HepG2 (cell line): ENCODE measurements at regions not wholly inside any gene's neighbourhood (a gene's known extent, or its start where the extent isn't known, plus 50 kb on each side); places are given as distances from the start of the nearest gene placed in this dataset.

Experiments used
- ATAC-seq: fragments of 200-7000 bp; cut with Tn5 transposase; 3 replicates; pipeline ENCODE4 v1.9.1; 2020; ENCODE audit warnings: mild to moderate bottlenecking, moderate library complexity
- BruUV-seq: library from RNA; stranded (reverse); fragments of 400-500 nt; replicated peaks from 2 replicates; lab custom pipeline; 2021; lab: Mats Ljungman, UMichigan
- CTCF ChIA-PET: fragments of 300-600 bp; formaldehyde crosslinking; extraction: SDS; loops from one replicate; lab custom pipeline; 2021; ENCODE audit warnings: low total read pairs, inconsistent platforms, low intra/inter-chr PET ratio; lab: Yijun Ruan, JAX
- POLR2A ChIA-PET: fragments of 350-600 bp; sonication (Branson Sonifier 250); formaldehyde crosslinking; loops from one replicate; lab custom pipeline; 2020; ENCODE audit warnings: antibody characterized with exemption, inconsistent platforms; lab: Yijun Ruan, JAX
- DNase-seq: peaks from one replicate; pipeline ENCODE4 v3.0.0-alpha.2; 2015; ENCODE audit warnings: low spot score
- FAIRE-seq: peaks from 3 replicates; lab custom pipeline; 2011; peaks lifted over from hg19 to GRCh38; lab: Jason Lieb, UNC
- H2AFZ ChIP-seq: one replicate; pipeline ENCODE4 v1.6.1; 2011; ENCODE audit warnings: low read length, inconsistent platforms
- H3K27ac ChIP-seq: fragments of 300-600 bp; 3 replicates; pipeline ENCODE4 v1.8.0; 2011; ENCODE audit warnings: mixed run types, mild to moderate bottlenecking, mixed read lengths, low read length, inconsistent platforms; ENCODE audit not compliant: insufficient read depth; ENCODE audit errors: extremely low read length
- H3K27me3 ChIP-seq, 2 experiments: fragments of 200-600 bp in 1 of 2; 2 replicates in 1 of 2; 3 replicates in 1 of 2; pipeline versions ENCODE4 v1.6.0 to v1.8.0; 2011; ENCODE audit warnings: low read length in 2 of 2, mild to moderate bottlenecking in 2 of 2, moderate library complexity in 2 of 2, inconsistent platforms in 1 of 2; ENCODE audit not compliant: insufficient read depth in 2 of 2, control insufficient read depth in 1 of 2
- H3K36me3 ChIP-seq, 2 experiments: fragments of 200-600 bp in 1 of 2; replicated peaks in 1 of 2; 2 replicates in 1 of 2; 3 replicates in 1 of 2; pipeline versions ENCODE4 v1.5.1 to v1.8.0; 2011; ENCODE audit warnings: low read length in 2 of 2, inconsistent platforms in 1 of 2; ENCODE audit not compliant: insufficient read depth in 2 of 2, control insufficient read depth in 1 of 2
- H3K4me1 ChIP-seq: 2 replicates; pipeline ENCODE4 v1.5.1; 2012; ENCODE audit warnings: low read length, inconsistent platforms; ENCODE audit not compliant: insufficient read depth
- H3K4me2 ChIP-seq: 2 replicates; pipeline ENCODE4 v1.6.0; 2011; ENCODE audit warnings: low read depth, low read length, inconsistent platforms
- H3K4me3 ChIP-seq, 3 experiments: fragments of 200-600 bp in 1 of 3; sonication (generic), shearing (Covaris generic) in 1 of 3; replicated peaks in 1 of 3; 2 replicates each; pipeline ENCODE4 v1.5.1; 2011 to 2016; ENCODE audit warnings: low read length in 3 of 3, inconsistent platforms in 2 of 3, low read depth in 2 of 3, mild to moderate bottlenecking in 2 of 3, control low read depth in 1 of 3, mixed read lengths in 1 of 3; ENCODE audit not compliant: insufficient read depth in 1 of 3
- H3K79me2 ChIP-seq: one replicate; pipeline ENCODE4 v1.6.1; 2011; ENCODE audit warnings: low read length, inconsistent platforms; ENCODE audit not compliant: insufficient read depth
- H3K9ac ChIP-seq: 2 replicates; pipeline ENCODE4 v1.6.0; 2011; ENCODE audit warnings: mild to moderate bottlenecking, low read depth, low read length, inconsistent platforms; ENCODE audit not compliant: insufficient read depth
- H3K9me3 ChIP-seq: 2 replicates; pipeline ENCODE4 v1.5.1; 2012; ENCODE audit warnings: mild to moderate bottlenecking, low read length
- H4K20me1 ChIP-seq: 2 replicates; pipeline ENCODE4 v1.6.0; 2011; ENCODE audit warnings: inconsistent platforms, mild to moderate bottlenecking, low read length, moderate library complexity; ENCODE audit not compliant: insufficient read depth
- ATF1 ChIP-seq: IDR thresholded peaks from 2 replicates; pipeline ENCODE4 v1.6.1; 2016; ENCODE audit warnings: mild to moderate bottlenecking, control low read depth
- FOXK1 ChIP-seq: sonication (generic); formaldehyde crosslinking; IDR thresholded peaks from 2 replicates; pipeline ENCODE4 v1.4.0; 2020; ENCODE audit warnings: low read depth, missing genetic modification reagents, borderline replicate concordance
- HNRNPL ChIP-seq: fragments of 200-400 bp; formaldehyde crosslinking; IDR thresholded peaks from 2 replicates; pipeline ENCODE4 v1.6.1; 2017; ENCODE audit warnings: mild to moderate bottlenecking, low read depth, low read length
- TCF7L2 ChIP-seq: IDR thresholded peaks from 2 replicates; pipeline ENCODE4 v1.6.1; 2011; ENCODE audit warnings: mild to moderate bottlenecking, low read depth, low read length, moderate library complexity
- ZNF337 ChIP-seq: sonication (generic); formaldehyde crosslinking; IDR thresholded peaks from 2 replicates; pipeline ENCODE4 v1.5.1; 2020; ENCODE audit warnings: missing genetic modification reagents, low read depth, mild to moderate bottlenecking, borderline replicate concordance
- WGBS: methylation state at CpG from one replicate; pipeline ENCODE4 v1.1.6; 2017; ENCODE audit warnings: low lambda C conversion rate; 5-methylcytosine and 5-hydroxymethylcytosine counted together
- in situ Hi-C: cut with HindIII; loops from 2 replicates; pipeline ENCODE4 v1.10.0; 2017; ENCODE audit warnings: low pct_unique_long_range_greater_than_20kb; ENCODE audit not compliant: extremely low pct_ligation_motif_present
- intact Hi-C: fragments of 100-400 bp; cut with micrococcal nuclease; formaldehyde crosslinking; loops from one replicate; pipeline ENCODE4 v1.10.0; 2022; ENCODE audit not compliant: unreplicated experiment
- TF ChIP-seq, protein P1 (sequence below): sonication (generic); formaldehyde crosslinking; IDR thresholded peaks from 2 replicates; pipeline ENCODE4 v1.5.0; 2020; ENCODE audit warnings: missing genetic modification reagents
- TF ChIP-seq, protein P2 (sequence below): sonication (generic); formaldehyde crosslinking; conservative IDR thresholded peaks from 2 replicates; pipeline ENCODE4 v1.5.0; 2020; ENCODE audit warnings: missing genetic modification reagents
- TF ChIP-seq, protein P3 (sequence below): sonication (generic); formaldehyde crosslinking; IDR thresholded peaks from 2 replicates; pipeline ENCODE4 v1.5.1; 2020; ENCODE audit warnings: missing genetic modification reagents, mild to moderate bottlenecking, borderline replicate concordance

DNA sequence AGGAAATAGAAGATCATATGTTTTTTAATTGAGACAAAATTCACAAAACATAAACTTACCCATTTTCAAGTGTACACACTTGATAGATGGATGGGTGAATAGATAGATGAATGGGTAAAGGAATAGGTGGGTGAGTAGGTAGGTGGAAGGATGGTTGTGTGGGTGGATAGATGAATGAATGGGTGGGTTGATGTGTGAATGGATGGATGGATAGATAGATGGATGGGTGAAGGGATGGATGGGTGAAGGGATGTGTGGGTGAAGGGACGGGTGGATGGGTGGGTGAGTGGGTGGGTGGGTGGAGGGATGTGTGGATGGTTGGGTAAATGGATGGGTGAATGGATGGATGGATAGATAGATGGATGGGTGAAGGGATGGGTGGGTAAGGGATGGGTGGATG, 86.1 kb upstream of the KCND3 start:
- Histone ChIP-seq H3K4me3 (no peak overlapping the region), H3K27me3 (no peaks in the 10 kb centered on the region), H3K27ac (no peak overlapping the region), H3K9ac (no peak overlapping the region), H2AFZ (no peak overlapping the region), H4K20me1 (no peaks in the 10 kb centered on the region)
- no peak for DNase-seq
- CTCF ChIA-PET: no interaction called here
- in situ Hi-C loops: no loop called here
- WGBS: 0% methylated on average over 1 of the region's 1 CpG
- no TSS peak for BruUV-seq
- no peak for TF ChIP-seq HNRNPL
- no peak for TF ChIP-seq TCF7L2
- TF ChIP-seq FOXK1 (CRISPR knock-in tag): no peak
- no peak for TF ChIP-seq ZNF337
- TF ChIP-seq, protein P1, sequence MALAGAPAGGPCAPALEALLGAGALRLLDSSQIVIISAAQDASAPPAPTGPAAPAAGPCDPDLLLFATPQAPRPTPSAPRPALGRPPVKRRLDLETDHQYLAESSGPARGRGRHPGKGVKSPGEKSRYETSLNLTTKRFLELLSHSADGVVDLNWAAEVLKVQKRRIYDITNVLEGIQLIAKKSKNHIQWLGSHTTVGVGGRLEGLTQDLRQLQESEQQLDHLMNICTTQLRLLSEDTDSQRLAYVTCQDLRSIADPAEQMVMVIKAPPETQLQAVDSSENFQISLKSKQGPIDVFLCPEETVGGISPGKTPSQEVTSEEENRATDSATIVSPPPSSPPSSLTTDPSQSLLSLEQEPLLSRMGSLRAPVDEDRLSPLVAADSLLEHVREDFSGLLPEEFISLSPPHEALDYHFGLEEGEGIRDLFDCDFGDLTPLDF: no peak
- TF ChIP-seq, protein P2, sequence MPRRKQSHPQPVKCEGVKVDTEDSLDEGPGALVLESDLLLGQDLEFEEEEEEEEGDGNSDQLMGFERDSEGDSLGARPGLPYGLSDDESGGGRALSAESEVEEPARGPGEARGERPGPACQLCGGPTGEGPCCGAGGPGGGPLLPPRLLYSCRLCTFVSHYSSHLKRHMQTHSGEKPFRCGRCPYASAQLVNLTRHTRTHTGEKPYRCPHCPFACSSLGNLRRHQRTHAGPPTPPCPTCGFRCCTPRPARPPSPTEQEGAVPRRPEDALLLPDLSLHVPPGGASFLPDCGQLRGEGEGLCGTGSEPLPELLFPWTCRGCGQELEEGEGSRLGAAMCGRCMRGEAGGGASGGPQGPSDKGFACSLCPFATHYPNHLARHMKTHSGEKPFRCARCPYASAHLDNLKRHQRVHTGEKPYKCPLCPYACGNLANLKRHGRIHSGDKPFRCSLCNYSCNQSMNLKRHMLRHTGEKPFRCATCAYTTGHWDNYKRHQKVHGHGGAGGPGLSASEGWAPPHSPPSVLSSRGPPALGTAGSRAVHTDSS (CRISPR knock-in tag): no peak
- no peak for TF ChIP-seq ATF1 (CRISPR knock-in tag)
- TF ChIP-seq, protein P3, sequence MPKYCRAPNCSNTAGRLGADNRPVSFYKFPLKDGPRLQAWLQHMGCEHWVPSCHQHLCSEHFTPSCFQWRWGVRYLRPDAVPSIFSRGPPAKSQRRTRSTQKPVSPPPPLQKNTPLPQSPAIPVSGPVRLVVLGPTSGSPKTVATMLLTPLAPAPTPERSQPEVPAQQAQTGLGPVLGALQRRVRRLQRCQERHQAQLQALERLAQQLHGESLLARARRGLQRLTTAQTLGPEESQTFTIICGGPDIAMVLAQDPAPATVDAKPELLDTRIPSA: no peak
- TF ChIP-seq, all 625 proteins: peak for 0
- Histone ChIP-seq H3K4me2 (no peak overlapping the region), H3K4me1 (peaks cover 8% of the 10 kb centered on the region; the same call in 1 of the 2 replicates), H3K36me3 (no peaks in the 10 kb centered on the region), H3K79me2 (no peaks in the 10 kb centered on the region), H3K9me3 (peaks cover 4% of the 10 kb centered on the region; the same call in 1 of the 2 replicates)
- POLR2A ChIA-PET: no interaction called here
- FAIRE-seq: no peak
- intact Hi-C loops: no loop called here
- ATAC-seq: no peak
